CD14-positive monocyte (primary cell): ENCODE measurements at regions not wholly inside any gene's neighbourhood (a gene's known extent, or its start where the extent isn't known, plus 50 kb on each side); places are given as distances from the start of the nearest gene placed in this dataset.

Source experiments
- DNase-seq, 3 donors: peaks; one replicate each; pipeline ENCODE4 v3.0.0-alpha.2; 2011 to 2022
- H2AFZ ChIP-seq: 2 replicates; pipeline ENCODE4 v1.6.0; 2012; ENCODE audit warnings: mild to moderate bottlenecking, low read depth, low read length, inconsistent platforms; ENCODE audit not compliant: insufficient read depth, poor library complexity, severe bottlenecking
- H3K27ac ChIP-seq, 2 donors: 1 replicate in 1 of 2; 2 replicates in 1 of 2; pipeline ENCODE4 v1.5.1; 2012 to 2013; ENCODE audit warnings: low read length in 2 of 2, control low read depth in 1 of 2, inconsistent platforms in 1 of 2, low read depth in 1 of 2, mild to moderate bottlenecking in 1 of 2
- H3K27me3 ChIP-seq, 2 donors: one replicate each; pipeline versions ENCODE4 v1.6.0 to v1.6.1; 2011 to 2013; ENCODE audit warnings: low read length in 2 of 2; ENCODE audit not compliant: control insufficient read depth in 2 of 2, insufficient read depth in 2 of 2
- H3K36me3 ChIP-seq, 2 donors: replicated peaks in 1 of 2; 1 replicate in 1 of 2; 2 replicates in 1 of 2; pipeline versions ENCODE4 v1.5.1 to v1.6.1; 2012 to 2013; ENCODE audit warnings: low read length in 2 of 2, control low read depth in 1 of 2, inconsistent platforms in 1 of 2, mild to moderate bottlenecking in 1 of 2; ENCODE audit not compliant: insufficient read depth in 2 of 2, control insufficient read depth in 1 of 2
- H3K4me1 ChIP-seq, 2 donors: 1 replicate in 1 of 2; 2 replicates in 1 of 2; pipeline versions ENCODE4 v1.5.1 to v1.6.1; 2012 to 2013; ENCODE audit warnings: low read length in 2 of 2, control low read depth in 1 of 2, inconsistent platforms in 1 of 2, mild to moderate bottlenecking in 1 of 2, moderate library complexity in 1 of 2; ENCODE audit not compliant: insufficient read depth in 2 of 2, control insufficient read depth in 1 of 2
- H3K4me2 ChIP-seq: replicated peaks from 2 replicates; pipeline ENCODE3; 2012; ENCODE audit warnings: low read length, moderate library complexity, mild to moderate bottlenecking; ENCODE audit not compliant: poor library complexity, severe bottlenecking; ENCODE audit errors: extremely low read depth
- H3K4me3 ChIP-seq, 3 experiments: fragments of 200-600 bp in 1 of 3; sonication (generic) in 1 of 3; replicated peaks in 1 of 3; 1 replicate in 2 of 3; 2 replicates in 1 of 3; pipeline ENCODE4 v1.5.1; 2011 to 2013; ENCODE audit warnings: low read length in 3 of 3, mild to moderate bottlenecking in 3 of 3, control low read depth in 2 of 3, low read depth in 2 of 3, inconsistent platforms in 1 of 3, moderate library complexity in 1 of 3
- H3K79me2 ChIP-seq: 2 replicates; pipeline ENCODE4 v1.6.0; 2012; ENCODE audit warnings: mild to moderate bottlenecking, control low read depth, inconsistent platforms, low read length, moderate library complexity; ENCODE audit not compliant: insufficient read depth
- H3K9ac ChIP-seq: 2 replicates; pipeline ENCODE4 v1.6.0; 2017; ENCODE audit warnings: low read length, mild to moderate bottlenecking; ENCODE audit not compliant: insufficient read depth, poor library complexity, severe bottlenecking
- H3K9me3 ChIP-seq, 2 donors: replicated peaks in 1 of 2; 1 replicate in 1 of 2; 2 replicates in 1 of 2; pipeline versions ENCODE4 v1.5.1 to v1.6.1; 2012 to 2013; ENCODE audit warnings: low read length in 2 of 2, control low read depth in 1 of 2; ENCODE audit not compliant: control insufficient read depth in 1 of 2, insufficient read depth in 1 of 2
- H4K20me1 ChIP-seq: 2 replicates; pipeline ENCODE4 v1.6.0; 2012; ENCODE audit warnings: mild to moderate bottlenecking, low read length, control low read depth, moderate library complexity; ENCODE audit not compliant: insufficient read depth
- H3K27ac Mint-ChIP-seq, 7 donors: one replicate each; pipeline ENCODE4 v1.8.0; 2020; ENCODE audit warnings: mild to moderate bottlenecking in 7 of 7, mixed read lengths in 7 of 7, moderate library complexity in 6 of 7, inconsistent platforms in 2 of 7
- H3K27me3 Mint-ChIP-seq, 3 donors: one replicate each; pipeline ENCODE4 v1.8.0; 2021 to 2022; ENCODE audit warnings: low read depth in 3 of 3, mild to moderate bottlenecking in 3 of 3, mixed read lengths in 3 of 3, moderate library complexity in 3 of 3, inconsistent platforms in 1 of 3
- H3K36me3 Mint-ChIP-seq, 2 donors: one replicate each; pipeline ENCODE4 v1.8.0; 2020; ENCODE audit warnings: mixed read lengths in 2 of 2, inconsistent platforms in 1 of 2, mild to moderate bottlenecking in 1 of 2
- H3K4me1 Mint-ChIP-seq: one replicate; pipeline ENCODE4 v1.8.0; 2020; ENCODE audit warnings: mild to moderate bottlenecking, mixed read lengths
- H3K4me3 Mint-ChIP-seq, 2 donors: one replicate each; pipeline ENCODE4 v1.8.0; 2020; ENCODE audit warnings: mild to moderate bottlenecking in 2 of 2, mixed read lengths in 2 of 2, moderate library complexity in 1 of 2
- H3K9me3 Mint-ChIP-seq, 7 donors: one replicate each; pipeline ENCODE4 v1.8.0; 2020 to 2022; ENCODE audit warnings: mixed read lengths in 7 of 7, mild to moderate bottlenecking in 6 of 7, moderate library complexity in 6 of 7, inconsistent platforms in 2 of 7
- CTCF ChIP-seq: fragments of 200-600 bp; IDR thresholded peaks from one replicate; pipeline ENCODE4 v1.8.0; 2022; ENCODE audit warnings: antibody characterized with exemption, mild to moderate bottlenecking
- WGBS: methylation state at CpG from one replicate; pipeline ENCODE4 v1.1.5; 2013; ENCODE audit warnings: missing lambda C conversion rate; ENCODE audit not compliant: insufficient coverage; 5-methylcytosine and 5-hydroxymethylcytosine counted together
- intact Hi-C, 2 donors: fragments of 100-400 bp; cut with micrococcal nuclease; formaldehyde crosslinking; loops; one replicate each; pipeline versions ENCODE4 v1.15.0 to v1.15.1; 2023

GRCh38 chr16:51971184-51971583 is 575.8 kb downstream of the TOX3 start:
- Histone ChIP-seq H3K9ac (no peak overlapping the region), H3K4me2 (no peak overlapping the region), H4K20me1 (no peaks in the 10 kb centered on the region), H3K9me3 (no peaks in the 10 kb centered on the region), H3K27me3 (no peaks in the 10 kb centered on the region), H3K36me3 (no peaks in the 10 kb centered on the region), H3K4me3 (no peak overlapping the region), H3K4me1 (no peaks in the 10 kb centered on the region), H3K27ac (no peak overlapping the region), H2AFZ (no peak overlapping the region), H3K79me2 (no peaks in the 10 kb centered on the region)
- intact Hi-C loops, result no loop called here
- H3K27me3 Mint-ChIP-seq, result no peaks in the 10 kb centered on the region
- TF ChIP-seq CTCF, result no peak
- no peak overlapping the region for H3K27ac Mint-ChIP-seq
- DNase-seq, result no peak
- peaks cover 0 to 1% (median 0%) of the 10 kb centered on the region in 7 donors for H3K9me3 Mint-ChIP-seq
- H3K36me3 Mint-ChIP-seq, result no peaks in the 10 kb centered on the region
- 75% methylated on average over 1 of the region's 4 CpGs for WGBS
- no peak overlapping the region for H3K4me3 Mint-ChIP-seq
- no peaks in the 10 kb centered on the region for H3K4me1 Mint-ChIP-seq

DNA sequence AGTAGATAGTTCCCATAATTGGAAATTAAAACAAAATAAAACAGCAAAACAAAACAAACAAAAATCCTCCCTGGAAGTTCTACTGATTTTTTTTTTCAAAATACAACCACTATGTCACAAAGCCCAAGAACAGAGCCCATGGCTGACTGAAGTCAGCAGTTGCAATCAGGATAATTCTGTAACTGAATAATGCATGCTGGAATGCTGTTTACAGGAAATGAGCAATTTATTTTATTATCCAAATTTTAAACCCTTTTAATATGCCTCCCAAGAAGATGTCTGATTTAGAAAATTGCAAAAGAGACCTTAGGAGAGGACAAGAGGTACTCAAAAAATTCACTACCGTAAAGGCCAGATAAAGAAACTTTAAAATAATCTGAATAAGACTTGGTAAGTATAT is 578.2 kb downstream of the TOX3 start:
- WGBS, result no CpG with 5 or more reads among the region's 1 CpG
- no peaks in the 10 kb centered on the region for H3K9me3 ChIP-seq
- H3K27me3 ChIP-seq, result no peaks in the 10 kb centered on the region
- no peak overlapping the region for H3K27ac Mint-ChIP-seq
- no peak overlapping the region for H3K9ac ChIP-seq
- H3K27me3 Mint-ChIP-seq, result peaks cover 0 to under 1% (median 0%) of the 10 kb centered on the region in 3 donors
- TF ChIP-seq CTCF, result no peak
- H3K79me2 ChIP-seq, result no peaks in the 10 kb centered on the region
- H3K4me2 ChIP-seq, result no peak overlapping the region
- no peaks in the 10 kb centered on the region for H3K4me1 Mint-ChIP-seq
- intact Hi-C loops, result no loop called here
- no peak overlapping the region for H3K27ac ChIP-seq
- H3K36me3 ChIP-seq, result no peaks in the 10 kb centered on the region
- no peak for DNase-seq
- H3K4me1 ChIP-seq, result no peaks in the 10 kb centered on the region
- H4K20me1 ChIP-seq, result no peaks in the 10 kb centered on the region
- H2AFZ ChIP-seq, result no peak overlapping the region
- H3K36me3 Mint-ChIP-seq, result no peaks in the 10 kb centered on the region
- H3K4me3 ChIP-seq, result no peak overlapping the region
- no peaks in the 10 kb centered on the region for H3K9me3 Mint-ChIP-seq
- no peak overlapping the region for H3K4me3 Mint-ChIP-seq
